H9 (cell line): ENCODE measurements at regions not wholly inside any gene's neighbourhood (a gene's known extent, or its start where the extent isn't known, plus 50 kb on each side); places are given as distances from the start of the nearest gene placed in this dataset.

Experiments used
- DNase-seq: peaks from one replicate; pipeline ENCODE4 v3.0.0-alpha.2; 2017
- H2AFZ ChIP-seq: one replicate; pipeline ENCODE4 v1.6.1; 2013; ENCODE audit warnings: mild to moderate bottlenecking, low read length, control low read depth, moderate library complexity
- H2AK5ac ChIP-seq: 2 replicates; pipeline ENCODE4 v1.6.1; 2013; ENCODE audit warnings: low read length, control low read depth, mixed read lengths; ENCODE audit not compliant: insufficient read length
- H2BK120ac ChIP-seq: one replicate; pipeline ENCODE4 v1.6.1; 2013; ENCODE audit warnings: low read depth, mild to moderate bottlenecking, low read length, control low read depth, inconsistent platforms; ENCODE audit not compliant: poor library complexity, severe bottlenecking
- H2BK12ac ChIP-seq: 2 replicates; pipeline ENCODE4 v1.6.1; 2013; ENCODE audit warnings: low read length, control low read depth, mixed read lengths, low read depth; ENCODE audit not compliant: insufficient read length
- H2BK15ac ChIP-seq: 2 replicates; pipeline ENCODE4 v1.6.1; 2013; ENCODE audit warnings: low read depth, low read length, control low read depth
- H2BK20ac ChIP-seq: one replicate; pipeline ENCODE4 v1.6.1; 2013; ENCODE audit warnings: low read depth, mild to moderate bottlenecking, low read length, control low read depth, inconsistent platforms; ENCODE audit not compliant: poor library complexity, severe bottlenecking
- H2BK5ac ChIP-seq: 2 replicates; pipeline ENCODE4 v1.6.1; 2013; ENCODE audit warnings: low read length, control low read depth, mixed read lengths; ENCODE audit not compliant: insufficient read length
- H3K14ac ChIP-seq: 2 replicates; pipeline ENCODE4 v1.6.1; 2013; ENCODE audit warnings: low read length, control low read depth; ENCODE audit not compliant: insufficient read depth
- H3K18ac ChIP-seq: 2 replicates; pipeline ENCODE4 v1.6.1; 2013; ENCODE audit warnings: low read depth, mild to moderate bottlenecking, mixed read lengths, low read length, control low read depth; ENCODE audit not compliant: insufficient read length
- H3K23ac ChIP-seq: 2 replicates; pipeline ENCODE4 v1.6.1; 2013; ENCODE audit warnings: low read length, control low read depth, mixed read lengths, low read depth; ENCODE audit not compliant: insufficient read length
- H3K23me2 ChIP-seq: 2 replicates; pipeline ENCODE4 v1.6.1; 2013; ENCODE audit warnings: low read depth, mild to moderate bottlenecking, mixed read lengths, low read length, control low read depth; ENCODE audit not compliant: insufficient read length, poor library complexity, severe bottlenecking
- H3K27ac ChIP-seq: 2 replicates; pipeline ENCODE4 v1.5.1; 2013; ENCODE audit warnings: low read length, control low read depth, mixed read lengths, low read depth; ENCODE audit not compliant: insufficient read length
- H3K27me3 ChIP-seq: 2 replicates; pipeline ENCODE4 v1.6.1; 2013; ENCODE audit warnings: low read length, control low read depth, inconsistent platforms; ENCODE audit not compliant: insufficient read depth
- H3K4ac ChIP-seq: 2 replicates; pipeline ENCODE4 v1.6.1; 2013; ENCODE audit warnings: low read depth, mild to moderate bottlenecking, control low read depth, inconsistent platforms, low read length, moderate library complexity
- H3K4me1 ChIP-seq: 2 replicates; pipeline ENCODE4 v1.6.1; 2013; ENCODE audit warnings: low read length, control low read depth, inconsistent platforms; ENCODE audit not compliant: insufficient read depth
- H3K4me2 ChIP-seq: 2 replicates; pipeline ENCODE4 v1.6.1; 2013; ENCODE audit warnings: low read length, control low read depth, mixed read lengths; ENCODE audit not compliant: insufficient read length, insufficient read depth
- H3K56ac ChIP-seq: 2 replicates; pipeline ENCODE4 v1.6.1; 2013; ENCODE audit warnings: low read depth, mild to moderate bottlenecking, mixed read lengths, low read length, control low read depth; ENCODE audit not compliant: insufficient read length
- H3K79me1 ChIP-seq: 2 replicates; pipeline ENCODE4 v1.6.1; 2013; ENCODE audit warnings: low read depth, mild to moderate bottlenecking, moderate library complexity, low read length, control low read depth, inconsistent platforms; ENCODE audit not compliant: insufficient read depth, poor library complexity, severe bottlenecking
- H3K79me2 ChIP-seq: 2 replicates; pipeline ENCODE4 v1.6.1; 2013; ENCODE audit warnings: low read length, control low read depth, inconsistent platforms; ENCODE audit not compliant: insufficient read depth
- H3K9ac ChIP-seq: 2 replicates; pipeline ENCODE4 v1.6.1; 2013; ENCODE audit warnings: low read length, control low read depth, mixed read lengths; ENCODE audit not compliant: insufficient read length; ENCODE audit errors: extremely low read depth
- H3K9me3 ChIP-seq: one replicate; pipeline ENCODE4 v1.6.1; 2013; ENCODE audit warnings: low read depth, low read length, inconsistent platforms; ENCODE audit not compliant: control insufficient read depth
- H3T11ph ChIP-seq: one replicate; pipeline ENCODE4 v1.6.1; 2013; ENCODE audit warnings: mild to moderate bottlenecking, low read length, control low read depth, inconsistent platforms
- H4K20me1 ChIP-seq: one replicate; pipeline ENCODE4 v1.6.1; 2013; ENCODE audit not compliant: control insufficient read depth, insufficient read length, insufficient read depth
- H4K5ac ChIP-seq: 2 replicates; pipeline ENCODE4 v1.6.1; 2013; ENCODE audit warnings: low read depth, mild to moderate bottlenecking, mixed read lengths, low read length, control low read depth; ENCODE audit not compliant: insufficient read length
- H4K8ac ChIP-seq: replicated peaks from 2 replicates; pipeline ENCODE4 v1.6.1; 2013; ENCODE audit warnings: low read length, control low read depth, mixed read lengths, low read depth; ENCODE audit not compliant: insufficient read length
- H4K91ac ChIP-seq: 2 replicates; pipeline ENCODE4 v1.6.1; 2013; ENCODE audit warnings: low read depth, mild to moderate bottlenecking, moderate library complexity, mixed read lengths, low read length, control low read depth; ENCODE audit not compliant: insufficient read length
- H3K27ac Mint-ChIP-seq, 3 experiments: 2 replicates in 2 of 3; 3 replicates in 1 of 3; pipeline ENCODE4 v1.8.0; 2020 to 2021; ENCODE audit warnings: mixed read lengths in 3 of 3, mild to moderate bottlenecking in 1 of 3, moderate library complexity in 1 of 3
- H3K27me3 Mint-ChIP-seq: 2 replicates; pipeline ENCODE4 v1.8.0; 2021; ENCODE audit warnings: low read depth, mild to moderate bottlenecking, moderate library complexity, mixed read lengths
- H3K36me3 Mint-ChIP-seq, 3 experiments: 2 replicates in 2 of 3; 3 replicates in 1 of 3; pipeline ENCODE4 v1.8.0; 2020 to 2021; ENCODE audit warnings: low read depth in 3 of 3, mixed read lengths in 3 of 3; ENCODE audit not compliant: insufficient read depth in 1 of 3
- H3K4me1 Mint-ChIP-seq, 2 experiments: 2 replicates each; pipeline ENCODE4 v1.8.0; 2020; ENCODE audit warnings: mixed read lengths in 2 of 2
- H3K4me3 Mint-ChIP-seq, 2 experiments: 2 replicates in 1 of 2; 3 replicates in 1 of 2; pipeline ENCODE4 v1.8.0; 2020 to 2021; ENCODE audit warnings: mild to moderate bottlenecking in 2 of 2, mixed read lengths in 2 of 2, moderate library complexity in 1 of 2
- H3K9me3 Mint-ChIP-seq, 2 experiments: 2 replicates in 1 of 2; 3 replicates in 1 of 2; pipeline ENCODE4 v1.8.0; 2020; ENCODE audit warnings: mild to moderate bottlenecking in 2 of 2, mixed read lengths in 2 of 2, moderate library complexity in 1 of 2
- WGBS: extraction: QIAGEN DNeasy Blood & Tissue Kit; methylation state at CpG from one replicate; pipeline ENCODE4 v1.1.7; 2013; ENCODE audit warnings: missing lambda C conversion rate, low lambda C conversion rate, mixed read lengths; ENCODE audit not compliant: insufficient read length; ENCODE audit errors: extremely low coverage; 5-methylcytosine and 5-hydroxymethylcytosine counted together
- TF ChIP-seq, protein P1 (sequence below): fragments of 200-600 bp; sonication (generic); conservative IDR thresholded peaks from 3 replicates; pipeline ENCODE4 v1.8.0; 2021; ENCODE audit warnings: antibody characterized with exemption, mild to moderate bottlenecking

DNA sequence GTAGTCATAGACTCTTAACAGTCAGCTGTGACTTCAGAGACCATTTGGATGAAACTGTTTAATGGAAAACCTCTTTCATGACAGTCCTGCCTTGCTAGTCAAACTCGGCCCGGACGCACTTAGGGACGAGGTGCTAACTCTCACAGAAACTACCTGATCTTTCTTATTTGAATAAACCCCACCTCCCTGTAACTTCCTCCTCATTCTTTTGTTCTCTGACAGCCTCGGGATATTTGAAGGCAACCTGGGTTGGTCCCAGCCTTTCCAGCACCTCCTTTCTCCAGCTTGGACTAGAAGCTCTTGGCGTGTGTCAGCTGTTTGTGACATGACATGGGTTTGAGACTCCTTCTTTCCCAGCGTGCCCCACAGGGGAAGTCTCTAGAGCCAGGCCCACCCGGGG lies 175.3 kb upstream of the EXOC2 start:
- H3K4me1 Mint-ChIP-seq: 0 out of 4 replicates have a peak, but pooled peaks cover 0 to 2% of the 10 kb centered on the region in 2 experiments
- Histone ChIP-seq H3K79me1 (no peaks in the 10 kb centered on the region), H3K79me2 (no peaks in the 10 kb centered on the region), H3K9ac (no peak overlapping the region), H2AFZ (no peak overlapping the region), H3K56ac (no peak overlapping the region), H2AK5ac (no peak overlapping the region), H4K91ac (no peak overlapping the region), H3K23ac (no peak overlapping the region), H2BK20ac (no peak overlapping the region), H3K4me2 (no peak overlapping the region), H3K27me3 (no peaks in the 10 kb centered on the region), H4K5ac (no peak overlapping the region), H3K4ac (no peak overlapping the region), H4K8ac (no peak overlapping the region), H3K27ac (no peak overlapping the region), H2BK15ac (no peak overlapping the region), H3K4me1 (no peaks in the 10 kb centered on the region), H3K23me2 (no peaks in the 10 kb centered on the region), H3K14ac (no peak overlapping the region), H2BK120ac (no peak overlapping the region), H3T11ph (no peak overlapping the region), H3K18ac (no peak overlapping the region), H2BK12ac (no peak overlapping the region), H4K20me1 (no peaks in the 10 kb centered on the region), H2BK5ac (no peak overlapping the region), H3K9me3 (no peaks in the 10 kb centered on the region)
- TF ChIP-seq, protein P1, sequence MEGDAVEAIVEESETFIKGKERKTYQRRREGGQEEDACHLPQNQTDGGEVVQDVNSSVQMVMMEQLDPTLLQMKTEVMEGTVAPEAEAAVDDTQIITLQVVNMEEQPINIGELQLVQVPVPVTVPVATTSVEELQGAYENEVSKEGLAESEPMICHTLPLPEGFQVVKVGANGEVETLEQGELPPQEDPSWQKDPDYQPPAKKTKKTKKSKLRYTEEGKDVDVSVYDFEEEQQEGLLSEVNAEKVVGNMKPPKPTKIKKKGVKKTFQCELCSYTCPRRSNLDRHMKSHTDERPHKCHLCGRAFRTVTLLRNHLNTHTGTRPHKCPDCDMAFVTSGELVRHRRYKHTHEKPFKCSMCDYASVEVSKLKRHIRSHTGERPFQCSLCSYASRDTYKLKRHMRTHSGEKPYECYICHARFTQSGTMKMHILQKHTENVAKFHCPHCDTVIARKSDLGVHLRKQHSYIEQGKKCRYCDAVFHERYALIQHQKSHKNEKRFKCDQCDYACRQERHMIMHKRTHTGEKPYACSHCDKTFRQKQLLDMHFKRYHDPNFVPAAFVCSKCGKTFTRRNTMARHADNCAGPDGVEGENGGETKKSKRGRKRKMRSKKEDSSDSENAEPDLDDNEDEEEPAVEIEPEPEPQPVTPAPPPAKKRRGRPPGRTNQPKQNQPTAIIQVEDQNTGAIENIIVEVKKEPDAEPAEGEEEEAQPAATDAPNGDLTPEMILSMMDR: no peak
- H3K27me3 Mint-ChIP-seq: peaks cover 6% of the 10 kb centered on the region
- H3K36me3 Mint-ChIP-seq: peaks cover 0 to 5% (median 0%) of the 10 kb centered on the region in 3 experiments; a peak in 1 of 7 replicates
- no peak for DNase-seq
- H3K9me3 Mint-ChIP-seq: peaks cover 0 to 3% of the 10 kb centered on the region in 2 experiments; a peak in 1 of 5 replicates
- H3K4me3 Mint-ChIP-seq: no peak overlapping the region
- WGBS: no CpG with 5 or more reads among the region's 8 CpGs
- H3K27ac Mint-ChIP-seq: no peak overlapping the region; a peak in 1 of 7 replicates
